Dermis microvascular lymphatic vessel endothelial cell (primary cell): ENCODE measurements at regions not wholly inside any gene's neighbourhood (a gene's known extent, or its start where the extent isn't known, plus 50 kb on each side); places are given as distances from the start of the nearest gene placed in this dataset.
"Not testable (repeated sequence)": the region's sequence is repeated elsewhere in the genome, so short reads cannot be mapped to it uniquely, and the experiment has no call there.

Source experiments
- DNase-seq, 2 donors: peaks; one replicate each; pipeline versions ENCODE4 v3.0.0 to v3.0.0-alpha.2; 2010; ENCODE audit warnings: low read depth in 2 of 2

DNA sequence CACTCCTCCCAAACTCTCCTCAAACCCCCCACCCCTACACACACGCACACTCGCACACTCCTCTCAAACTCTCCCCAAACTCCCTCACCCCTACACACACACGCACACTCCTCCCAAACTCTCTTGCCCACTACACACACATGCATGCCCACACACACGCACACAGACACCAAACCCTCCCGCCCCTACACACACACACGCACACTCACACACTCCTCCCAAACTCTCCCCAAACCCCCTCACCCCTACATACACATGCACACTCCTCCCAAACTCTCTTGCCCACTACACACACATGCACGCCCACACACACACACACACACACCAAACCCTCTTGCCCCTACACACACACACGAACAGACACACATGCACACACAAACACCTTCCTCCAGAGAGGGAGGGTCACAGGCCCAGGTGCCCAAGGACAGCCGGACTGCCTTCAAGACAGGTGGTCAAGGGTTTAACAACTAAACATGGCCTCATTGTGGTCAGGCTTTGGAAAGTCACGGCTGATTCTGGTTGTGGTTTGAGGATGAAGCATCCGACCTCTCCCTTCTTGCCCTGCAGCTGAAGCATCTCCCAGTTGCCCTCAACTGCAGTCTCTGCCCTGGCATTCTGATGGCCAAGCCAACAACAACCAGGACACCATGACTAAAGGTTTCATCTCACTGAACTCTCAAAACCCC, 72.3 kb upstream of the SNTG2 start:
- no peak for DNase-seq

DNA sequence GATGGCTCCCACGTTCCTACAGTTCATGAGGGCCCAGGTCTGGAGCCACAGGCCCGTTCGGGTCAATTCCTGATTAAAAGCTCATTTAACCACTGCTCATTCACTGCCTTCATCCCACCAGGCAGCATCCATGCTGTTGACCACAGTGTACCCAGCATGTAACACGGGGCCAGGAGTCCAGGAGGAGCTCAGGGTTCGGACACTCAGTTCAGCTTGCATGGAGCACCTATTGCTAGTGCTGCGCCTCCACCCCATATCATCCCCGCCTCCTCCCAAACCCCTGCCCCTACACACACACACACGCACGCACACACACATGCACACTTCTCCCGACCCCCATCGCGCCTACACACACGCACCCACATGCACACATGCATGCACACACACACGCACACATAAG, 72.9 kb upstream of the SNTG2 start:
- no peak for DNase-seq

DNA sequence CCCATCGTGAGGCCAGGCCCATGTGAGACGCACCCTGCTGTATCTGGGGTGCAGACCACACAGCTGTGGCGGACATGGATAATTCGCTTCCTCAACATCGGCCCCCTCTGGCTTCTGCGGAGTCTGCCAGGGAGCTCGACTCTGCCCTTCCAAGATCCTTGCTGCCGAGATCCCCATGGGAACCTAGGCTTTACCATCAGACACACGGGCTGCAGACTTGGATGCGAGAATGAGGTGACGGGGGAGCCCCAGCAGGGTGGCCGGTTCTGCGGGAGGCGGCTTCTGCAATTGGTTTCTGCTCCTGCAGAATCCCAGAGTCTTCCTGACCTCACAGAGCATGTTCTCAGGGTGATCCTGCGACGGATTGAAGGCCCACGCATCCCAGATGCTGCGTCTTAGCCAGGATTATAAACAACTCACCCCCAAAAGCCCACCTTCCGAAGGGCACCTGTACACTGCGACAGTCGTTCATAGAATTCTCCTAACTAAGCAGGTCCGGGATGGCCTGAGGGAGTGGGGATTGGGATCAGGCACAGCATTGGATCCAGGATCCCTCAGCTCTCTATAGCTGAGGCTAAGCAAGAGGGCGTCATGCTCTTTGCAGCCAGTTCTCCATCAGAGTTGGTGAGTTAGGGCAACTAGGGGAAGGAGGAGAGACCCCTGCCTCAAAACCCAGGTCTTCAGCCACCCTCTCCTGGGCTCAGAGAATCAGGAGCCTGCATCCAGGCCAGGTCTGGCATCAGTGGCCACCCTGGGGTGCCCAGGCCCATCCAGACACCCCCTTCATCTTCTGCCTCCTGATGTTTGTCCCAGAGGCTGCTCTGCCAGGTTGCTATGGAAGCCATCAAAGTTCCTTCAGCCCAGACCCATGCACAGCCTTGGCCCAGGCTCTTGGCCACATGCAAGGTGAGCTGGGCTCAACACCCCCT, 74.7 kb upstream of the SNTG2 start:
- no peak for DNase-seq

DNA sequence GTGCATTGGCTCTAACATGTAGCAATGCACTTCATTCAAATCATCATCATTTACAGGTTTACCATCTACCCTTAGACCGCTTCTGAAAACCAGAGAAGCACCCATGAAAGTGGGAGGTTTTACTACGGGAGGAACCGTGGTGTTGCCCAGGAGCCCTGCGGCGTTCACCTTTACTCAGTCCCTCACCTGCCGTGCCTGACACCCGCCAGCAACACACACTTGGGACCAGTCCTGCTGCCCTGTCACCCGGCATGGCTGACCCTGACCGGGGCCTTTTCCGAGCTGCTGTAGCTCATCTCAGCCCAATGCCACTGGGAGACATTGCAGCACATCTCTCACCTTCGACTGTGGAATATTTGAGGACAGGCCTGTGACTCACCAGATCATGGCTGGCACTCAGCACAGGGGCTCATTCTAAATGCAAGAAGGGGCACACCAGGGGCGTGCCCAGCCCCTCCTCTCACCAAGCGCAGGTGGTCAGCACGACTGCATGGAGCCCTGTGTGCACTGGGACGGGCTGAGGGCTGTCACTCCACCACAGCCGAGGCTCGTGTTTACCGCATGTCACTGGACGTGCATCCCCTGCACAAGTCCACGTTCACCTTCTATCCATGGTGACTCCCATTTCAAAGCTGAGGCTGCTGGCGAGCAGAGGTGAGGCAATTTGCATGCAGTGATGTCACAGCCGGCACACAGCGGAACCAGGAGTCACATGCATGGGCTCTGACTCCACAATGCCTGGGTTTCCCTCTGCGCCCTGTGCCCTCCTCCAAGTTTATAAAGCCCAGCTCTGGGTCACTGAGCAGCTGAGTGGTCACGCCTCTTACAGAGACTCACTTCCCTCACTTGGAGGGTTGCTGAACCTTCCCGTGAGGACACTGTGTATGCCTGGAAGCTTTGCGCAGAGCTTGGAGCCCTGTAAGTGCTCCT, 76.7 kb upstream of the SNTG2 start:
- no peak for DNase-seq

DNA sequence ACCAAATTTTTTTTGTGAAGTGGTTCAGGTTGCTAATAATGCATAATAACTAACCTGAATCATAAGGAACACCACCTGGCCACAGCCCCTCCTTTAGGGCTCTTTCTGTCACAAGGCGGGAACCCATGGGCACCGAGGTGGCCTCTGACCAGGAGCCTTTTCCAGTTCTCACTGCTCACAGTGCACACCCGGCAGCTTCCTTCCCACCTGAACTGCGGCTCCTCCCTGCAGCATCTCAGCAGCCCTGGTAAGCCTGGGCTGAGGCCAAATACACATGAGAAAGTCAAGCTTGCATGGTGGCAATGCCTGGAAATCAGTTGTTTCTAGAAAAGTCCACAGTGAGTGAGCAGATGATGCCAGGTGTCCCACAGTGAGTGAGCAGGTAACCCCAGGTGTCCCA, 77.6 kb upstream of the SNTG2 start:
- DNase-seq: no peak

DNA sequence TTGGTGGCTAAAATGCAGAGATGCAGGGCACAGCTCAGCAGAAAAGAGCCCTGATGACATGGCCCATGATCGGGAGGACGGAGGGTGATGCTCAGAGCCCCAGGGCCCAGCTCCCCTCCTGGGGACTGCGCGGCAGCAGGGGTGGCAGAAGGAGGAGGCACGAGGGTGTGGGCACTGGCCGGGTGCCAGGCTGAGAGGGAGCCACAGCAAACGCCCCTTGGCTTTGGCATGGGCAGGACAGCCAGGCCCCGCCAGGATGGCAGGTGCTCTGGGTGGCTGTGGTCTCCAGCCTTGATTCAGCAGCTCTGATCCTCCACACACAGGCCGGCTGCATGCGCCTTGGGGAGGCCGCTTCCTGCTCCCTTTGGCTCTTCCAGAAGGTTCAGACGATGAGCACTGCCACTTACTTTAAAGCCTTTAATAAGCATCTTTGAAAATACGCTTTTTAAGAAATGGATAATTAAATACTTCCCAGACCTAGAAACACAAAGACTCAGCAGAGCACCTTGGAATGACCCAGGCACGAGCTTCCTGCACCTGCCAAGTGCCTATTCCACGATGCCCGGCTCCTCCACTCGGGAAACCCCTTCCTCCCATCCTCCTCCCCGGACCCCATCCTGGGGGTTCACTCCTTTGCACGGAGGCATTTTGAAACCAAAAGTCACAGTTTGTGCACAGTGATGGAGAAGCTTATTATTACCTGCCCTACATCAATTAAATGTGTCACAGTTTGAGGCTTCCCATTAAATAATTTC, 78.5 kb upstream of the SNTG2 start:
- no peak for DNase-seq

DNA sequence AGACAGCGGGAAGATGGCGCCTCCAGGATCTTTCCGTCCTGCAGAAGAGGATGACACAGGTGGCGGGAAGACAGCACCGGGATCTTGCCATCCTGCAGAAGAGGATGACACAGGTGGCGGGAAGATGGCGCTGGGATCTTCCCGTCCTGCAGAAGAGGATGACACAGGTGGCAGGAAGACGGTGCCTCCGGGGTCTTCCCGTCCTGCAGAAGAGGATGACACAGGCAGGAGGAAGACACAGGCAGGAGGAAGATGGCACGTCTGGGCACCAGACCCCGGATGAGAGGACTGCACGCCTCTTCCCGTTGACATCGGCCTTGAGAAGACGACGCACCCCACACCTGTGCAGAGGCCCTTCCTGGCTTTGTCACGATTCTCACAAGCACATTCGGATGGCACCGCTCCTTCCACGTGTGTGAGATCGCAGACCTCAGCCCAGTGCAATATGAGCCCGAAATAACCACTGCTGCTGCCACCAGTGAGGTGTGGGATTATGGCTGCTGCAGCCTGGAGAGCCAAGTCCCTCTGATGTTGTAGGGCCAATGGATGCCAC, 79.4 kb upstream of the SNTG2 start:
- no peak for DNase-seq

DNA sequence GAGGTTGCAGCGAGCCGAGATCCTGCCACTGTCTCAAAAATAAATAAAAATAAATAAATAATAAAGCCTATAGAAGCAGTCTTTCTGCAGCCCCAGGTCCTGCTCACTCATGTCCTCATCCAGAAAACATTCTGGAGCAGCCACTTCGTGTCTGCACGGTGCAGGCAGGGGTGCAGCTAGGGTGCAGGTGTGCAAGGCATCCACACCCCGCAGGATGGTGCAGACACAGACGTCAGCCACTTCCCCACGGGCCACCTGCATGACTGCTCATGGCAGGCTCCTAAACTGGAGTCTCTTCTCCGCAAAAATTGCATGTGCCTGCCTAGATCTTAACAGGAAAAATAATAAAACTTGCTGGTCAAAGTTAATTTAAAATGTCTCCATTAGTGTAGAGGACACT, 80.2 kb upstream of the SNTG2 start:
- DNase-seq: no peak

DNA sequence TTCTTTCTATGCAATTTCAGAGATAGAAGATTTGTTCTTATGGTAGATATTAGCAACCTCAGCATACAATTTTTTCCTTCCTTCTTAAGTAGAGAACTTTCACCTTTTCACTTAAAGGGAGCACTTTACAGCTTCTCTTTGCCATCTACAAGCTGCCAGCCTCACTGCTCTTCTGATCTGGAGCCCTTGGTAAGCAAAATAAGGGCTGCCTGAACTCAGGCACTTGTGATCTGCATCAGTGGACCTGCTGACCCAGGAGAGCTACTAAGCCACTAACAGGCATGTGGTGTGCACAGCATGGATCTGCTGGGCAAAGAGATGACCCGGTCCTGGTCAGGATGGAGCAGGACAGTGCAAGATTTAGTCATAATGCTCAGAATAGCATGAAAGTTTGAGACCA, 80.8 kb upstream of the SNTG2 start:
- no peak for DNase-seq

DNA sequence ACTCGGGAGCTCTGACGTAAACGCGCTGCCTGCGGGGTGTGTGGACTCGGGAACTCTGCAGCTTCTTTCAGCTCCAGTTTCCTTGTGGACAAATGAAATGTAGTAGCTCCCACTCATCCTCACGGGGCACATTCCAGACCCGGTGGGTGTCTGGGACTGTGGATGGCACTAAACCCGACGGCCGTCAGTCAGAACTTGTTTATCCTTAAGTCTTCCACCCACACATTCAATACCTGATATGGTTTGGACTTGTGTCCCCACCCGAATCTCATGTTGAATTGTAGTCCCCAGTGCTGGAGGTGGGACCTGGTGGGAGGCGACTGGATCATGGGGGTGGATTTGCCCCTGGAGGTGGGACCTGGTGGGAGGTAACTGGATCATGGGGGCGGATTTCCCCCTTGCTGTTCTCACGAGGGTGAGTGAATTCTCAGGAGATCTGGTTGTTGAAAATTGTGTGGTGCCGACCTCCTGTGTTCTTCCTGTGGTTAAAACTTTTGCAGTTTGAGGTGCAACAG, 81.2 kb upstream of the SNTG2 start:
- no peak for DNase-seq

DNA sequence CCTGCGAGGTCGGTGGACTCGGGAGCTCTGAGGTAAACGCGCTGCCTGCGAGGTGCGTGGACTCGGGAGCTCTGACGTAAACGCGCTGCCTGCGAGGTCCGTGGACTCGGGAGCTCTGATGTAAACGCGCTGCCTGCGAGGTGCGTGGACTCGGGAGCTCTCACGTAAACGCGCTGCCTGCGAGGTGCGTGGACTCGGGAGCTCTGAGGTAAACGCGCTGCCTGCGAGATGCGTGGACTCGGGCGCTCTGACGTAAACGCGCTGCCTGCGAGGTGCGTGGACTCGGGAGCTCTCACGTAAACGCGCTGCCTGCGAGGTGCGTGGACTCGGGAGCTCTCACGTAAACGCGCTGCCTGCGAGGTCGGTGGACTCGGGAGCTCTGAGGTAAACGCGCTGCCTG, 81.8 kb upstream of the SNTG2 start:
- not testable (repeated sequence) for DNase-seq

DNA sequence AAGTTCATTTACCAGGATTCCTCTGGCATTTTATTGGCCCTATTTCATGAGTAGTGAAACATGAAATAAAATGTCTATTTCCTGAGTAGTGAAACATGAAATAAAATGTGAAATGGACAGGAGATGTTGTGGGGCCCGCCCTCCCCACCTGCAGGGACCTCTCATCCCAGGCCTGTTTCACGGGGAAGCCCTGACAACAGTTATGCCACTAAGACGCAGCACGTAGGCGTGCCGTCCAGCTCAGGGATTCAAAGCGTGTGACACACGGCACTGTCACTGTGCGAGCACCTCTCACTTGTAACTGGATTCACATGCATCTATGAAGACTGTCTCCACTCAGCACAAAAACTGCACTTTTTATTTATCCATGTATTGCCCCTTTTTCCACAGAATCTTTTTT, 83.4 kb upstream of the SNTG2 start:
- DNase-seq: no peak

DNA sequence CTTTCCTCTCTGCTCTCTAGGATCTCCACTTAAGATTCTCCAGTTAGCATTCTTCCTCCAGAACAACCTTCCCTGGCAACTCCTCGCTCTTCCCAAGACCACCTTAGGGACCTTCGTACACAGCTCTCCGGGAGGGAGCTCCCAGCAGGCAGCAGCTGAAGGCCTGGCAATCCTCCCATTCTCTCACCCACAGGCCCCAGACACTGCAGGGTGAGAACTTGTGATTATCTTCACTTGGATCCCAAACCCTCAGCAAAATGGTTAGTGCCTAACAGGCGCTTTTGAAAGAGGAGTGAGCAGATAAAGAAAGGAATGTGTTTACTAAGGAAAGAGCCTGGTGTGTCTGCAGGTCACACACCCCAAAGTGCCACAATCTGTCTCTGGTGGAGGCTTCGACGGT, 83.8 kb upstream of the SNTG2 start:
- no peak for DNase-seq

DNA sequence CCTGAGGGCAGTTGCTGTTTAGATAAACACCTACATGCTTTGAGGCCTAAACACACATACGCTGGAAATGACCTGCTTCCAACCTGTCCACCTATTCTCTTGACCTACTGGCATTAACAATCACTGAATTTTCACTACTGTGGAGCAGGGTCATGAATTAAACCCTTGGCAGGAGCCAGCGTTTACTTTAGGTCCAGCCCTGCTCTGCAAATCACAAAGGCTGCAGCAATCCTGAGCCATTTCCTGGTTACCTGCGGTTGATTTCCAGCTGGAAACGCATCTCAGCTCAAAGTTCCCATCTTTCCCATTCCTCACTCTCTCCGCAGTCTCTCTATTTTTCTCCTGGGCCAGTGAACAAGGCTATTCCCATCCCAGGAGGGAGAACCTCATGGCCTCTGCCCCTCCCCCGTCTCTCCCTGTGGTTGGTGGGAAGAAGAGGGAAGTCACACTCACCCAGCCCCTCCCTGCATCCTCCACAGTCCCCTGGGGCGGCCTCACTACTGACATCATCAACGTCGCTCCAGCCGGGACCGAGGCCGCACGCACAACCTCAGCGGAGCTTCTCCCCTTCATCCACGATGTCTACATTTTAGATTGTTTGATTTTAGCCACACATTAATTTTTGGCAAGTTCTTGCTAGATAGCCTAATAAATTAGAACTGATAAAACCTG, 84.5 kb upstream of the SNTG2 start:
- DNase-seq: no peak

DNA sequence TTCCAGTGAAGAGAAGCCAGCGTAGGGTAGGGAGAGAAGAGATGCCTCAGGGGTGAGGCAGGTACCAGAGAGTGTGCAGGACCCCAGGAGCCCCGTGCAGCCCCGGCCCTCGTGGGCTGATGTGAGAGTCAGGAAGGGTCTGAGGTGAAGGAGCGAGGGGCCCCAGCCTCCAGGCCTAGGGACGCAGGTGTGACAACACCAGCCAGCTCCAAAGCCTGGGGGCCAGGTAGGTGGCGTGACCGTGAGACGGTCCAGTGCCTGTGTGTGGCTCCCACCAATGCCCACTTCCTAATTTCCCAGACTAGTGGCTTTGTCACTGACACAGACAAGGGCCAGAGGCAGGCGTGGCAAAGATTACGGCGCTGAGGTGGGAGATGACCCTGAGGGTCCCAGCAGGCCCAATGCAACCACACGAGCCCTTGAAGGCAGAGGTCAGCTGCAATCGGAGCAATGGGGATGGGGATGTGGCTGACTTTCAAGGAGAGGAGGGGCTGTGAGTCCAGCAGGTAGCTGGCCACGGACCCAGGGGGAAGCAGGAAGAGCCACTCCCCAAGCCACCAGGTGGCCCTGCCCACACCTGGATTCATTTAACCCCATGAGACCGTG, 86.0 kb upstream of the SNTG2 start:
- no peak for DNase-seq

DNA sequence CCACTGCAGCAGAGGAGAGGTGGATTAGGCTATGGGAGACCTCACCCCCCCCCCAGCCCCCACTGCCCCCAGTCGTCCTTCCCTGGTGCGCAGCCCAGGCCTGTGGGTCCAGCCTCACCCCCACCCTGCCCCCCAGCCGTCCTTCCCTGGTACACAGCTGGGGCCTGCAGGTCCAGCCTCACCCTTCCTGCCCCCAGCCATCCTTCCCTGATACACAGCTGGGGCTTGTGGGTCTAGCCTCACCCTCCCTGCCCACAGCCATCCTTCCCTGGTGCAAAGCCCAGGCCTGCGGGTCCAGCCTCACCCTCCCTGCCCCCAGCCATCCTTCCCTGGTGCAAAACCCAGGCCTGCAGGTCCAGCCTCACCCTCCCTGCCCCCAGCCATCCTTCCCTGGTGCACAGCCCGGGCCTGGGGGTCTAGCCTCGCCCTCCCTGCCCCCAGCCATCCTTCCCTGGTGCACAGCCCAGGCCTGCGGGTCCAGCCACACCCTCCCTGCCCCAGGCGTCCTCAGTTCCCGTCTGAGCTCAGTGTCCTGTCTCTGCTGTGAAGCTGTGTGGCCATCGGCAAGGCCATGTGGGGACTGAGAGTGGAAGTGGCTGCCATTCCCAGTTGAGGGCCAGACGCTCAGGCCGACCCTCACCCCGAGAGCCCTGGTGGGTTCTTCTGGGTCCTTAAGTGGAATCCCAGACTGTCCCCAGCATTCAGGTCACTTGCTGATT, 86.8 kb upstream of the SNTG2 start:
- DNase-seq: no peak

DNA sequence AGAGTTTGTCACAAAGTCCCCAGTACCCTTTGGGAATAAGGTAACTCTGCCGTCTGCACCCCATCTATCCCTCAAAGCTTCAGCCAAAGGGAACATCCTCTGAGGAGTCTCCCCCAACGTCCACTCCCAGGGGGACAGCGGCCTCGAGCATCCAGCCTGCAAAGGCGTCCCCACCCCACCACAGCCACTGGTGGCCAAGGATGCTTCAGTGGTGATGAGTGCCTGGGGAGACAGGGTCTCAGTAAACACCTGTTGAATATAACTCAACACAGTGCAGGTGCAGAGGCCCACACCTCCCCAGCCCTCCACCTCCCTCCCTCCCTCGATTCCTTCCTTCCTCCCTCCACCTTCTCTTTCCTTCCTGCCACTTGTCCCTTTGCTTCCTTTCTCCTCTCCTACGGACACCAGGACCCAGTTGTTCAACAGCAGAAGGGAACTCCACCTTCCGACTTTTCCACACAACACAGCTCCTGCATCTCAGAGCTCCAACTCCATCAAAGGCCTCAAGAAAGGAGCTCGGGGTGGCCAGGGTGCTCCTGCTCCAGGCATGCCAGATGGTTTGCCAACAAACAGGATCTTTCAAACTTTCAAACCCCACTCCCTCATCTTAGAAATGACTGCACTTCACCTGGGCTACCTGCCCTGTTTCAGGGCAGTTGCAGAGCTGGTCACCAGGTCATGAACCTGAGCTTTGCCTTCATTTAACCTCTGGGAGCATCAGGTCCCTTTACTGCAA, 87.8 kb upstream of the SNTG2 start:
- no peak for DNase-seq

DNA sequence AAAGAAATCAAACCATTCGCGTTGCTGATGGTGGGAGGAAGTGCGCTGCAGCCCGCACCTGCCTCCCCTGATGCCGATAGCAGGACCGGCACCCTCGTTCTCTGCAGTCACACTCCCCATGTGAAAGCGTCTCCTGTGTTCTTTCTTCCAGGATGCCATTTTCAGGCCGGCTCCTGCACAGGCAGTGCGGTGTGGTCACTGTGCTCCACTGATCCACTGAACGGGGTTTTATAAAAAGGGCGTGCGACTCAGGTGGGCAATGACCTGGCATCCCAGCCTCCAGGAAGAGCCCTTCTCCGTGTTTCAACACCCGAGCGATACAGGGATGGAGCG, 88.3 kb upstream of the SNTG2 start:
- DNase-seq: no peak
